ENCODE measurements at regions not wholly inside any gene's neighbourhood (a gene's known extent, or its start where the extent isn't known, plus 50 kb on each side); places are given as distances from the start of the nearest gene placed in this dataset.

- TF ChIP-seq CTCF (IDR thresholded peaks at IDR 0.05; ENCODE audit: low read depth, low read length, missing input control) (no peak), TAF1 (conservative IDR thresholded peaks at IDR 0.05) (no peak), MAX (IDR thresholded peaks at IDR 0.05) (no peak)
Measured at GRCh38 chr13:89454681-89455080, 1783.5 kb downstream of the SLITRK5 start.

Data from liver (tissue), 3 donors.